Hepatocyte (in vitro differentiated cells): ENCODE measurements at regions not wholly inside any gene's neighbourhood (a gene's known extent, or its start where the extent isn't known, plus 50 kb on each side); places are given as distances from the start of the nearest gene placed in this dataset.
A peak's percentile ranks its signal among the peaks of the same experiment; 100 is the strongest.

ENCODE experiments used
- DNase-seq: peaks from one replicate; pipeline ENCODE4 v3.0.0-alpha.2; 2016; ENCODE audit warnings: low spot score
- H2AFZ ChIP-seq: fragments of 200-600 bp; sonication (generic); 2 replicates; pipeline ENCODE4 v1.6.0; 2016; ENCODE audit warnings: antibody characterized with exemption, mild to moderate bottlenecking
- H3K27ac ChIP-seq: fragments of 200-600 bp; sonication (generic); 2 replicates; pipeline ENCODE4 v1.5.1; 2016; ENCODE audit warnings: mild to moderate bottlenecking
- H3K27me3 ChIP-seq: fragments of 200-600 bp; sonication (generic); 2 replicates; pipeline ENCODE4 v1.6.1; 2016
- H3K36me3 ChIP-seq: fragments of 200-600 bp; sonication (generic); replicated peaks from 2 replicates; pipeline ENCODE4 v1.5.1; 2016; ENCODE audit warnings: low read depth; ENCODE audit not compliant: insufficient read depth
- H3K4me1 ChIP-seq: fragments of 200-600 bp; sonication (generic); 2 replicates; pipeline ENCODE4 v1.5.1; 2016; ENCODE audit warnings: mild to moderate bottlenecking, moderate library complexity; ENCODE audit not compliant: insufficient read depth
- H3K4me2 ChIP-seq: fragments of 200-600 bp; sonication (generic); 2 replicates; pipeline ENCODE4 v1.6.0; 2016
- H3K4me3 ChIP-seq: fragments of 200-600 bp; sonication (generic); 2 replicates; pipeline ENCODE4 v1.5.1; 2016; ENCODE audit warnings: mild to moderate bottlenecking
- H3K79me2 ChIP-seq: fragments of 200-600 bp; sonication (generic); 2 replicates; pipeline ENCODE4 v1.6.0; 2017; ENCODE audit warnings: mild to moderate bottlenecking
- H3K9me2 ChIP-seq: fragments of 200-600 bp; sonication (generic); replicated peaks from 2 replicates; pipeline ENCODE4 v1.6.0; 2017; ENCODE audit warnings: mild to moderate bottlenecking; ENCODE audit not compliant: insufficient read depth
- H3K9me3 ChIP-seq: fragments of 200-600 bp; sonication (generic); 2 replicates; pipeline ENCODE4 v1.5.1; 2016; ENCODE audit warnings: low read depth, mild to moderate bottlenecking
- H4K20me1 ChIP-seq: fragments of 200-600 bp; sonication (generic); 2 replicates; pipeline ENCODE4 v1.6.0; 2016; ENCODE audit warnings: mild to moderate bottlenecking; ENCODE audit not compliant: insufficient read depth, poor library complexity, severe bottlenecking
- CTCF ChIP-seq: fragments of 200-600 bp; sonication (generic); IDR thresholded peaks from 2 replicates; pipeline ENCODE4 v1.5.1; 2016; ENCODE audit warnings: antibody characterized with exemption, mild to moderate bottlenecking; ENCODE audit not compliant: poor library complexity
- EZH2 ChIP-seq: fragments of 200-600 bp; sonication (generic); IDR thresholded peaks from 2 replicates; pipeline ENCODE4 v1.6.1; 2016; ENCODE audit warnings: antibody characterized with exemption, mild to moderate bottlenecking, borderline replicate concordance
- EZH2phosphoT487 ChIP-seq: fragments of 200-600 bp; sonication (generic); IDR thresholded peaks from one replicate; pipeline ENCODE4 v1.6.1; 2018; ENCODE audit warnings: antibody characterized with exemption, mild to moderate bottlenecking, low read depth, moderate library complexity; ENCODE audit not compliant: unreplicated experiment, severe bottlenecking
- WGBS: methylation state at CpG from one replicate; pipeline ENCODE4 v1.1.6; 2016; ENCODE audit warnings: low lambda C conversion rate; ENCODE audit errors: missing lambda C conversion rate; 5-methylcytosine and 5-hydroxymethylcytosine counted together

GRCh38 chr10:70950801-70951200 lies 62.4 kb upstream of the PCBD1 start:
- H4K20me1 ChIP-seq, result no peaks in the 10 kb centered on the region
- H3K9me3 ChIP-seq, result no peaks in the 10 kb centered on the region
- H3K4me2 ChIP-seq, result no peak overlapping the region
- no peak overlapping the region for H3K4me3 ChIP-seq
- H3K79me2 ChIP-seq, result no peaks in the 10 kb centered on the region
- 88% methylated on average over 1 of the region's 1 CpG for WGBS
- H3K27ac ChIP-seq, result peak overlapping the region; percentile 35
- H2AFZ ChIP-seq, result peak overlapping the region; percentile 37
- H3K4me1 ChIP-seq, result no peaks in the 10 kb centered on the region
- no peaks in the 10 kb centered on the region for H3K27me3 ChIP-seq
- DNase-seq, result peak; percentile 33
- no peaks in the 10 kb centered on the region for H3K36me3 ChIP-seq
- TF ChIP-seq CTCF (no peak), EZH2 (no peak), EZH2phosphoT487 (no peak)
- no peaks in the 10 kb centered on the region for H3K9me2 ChIP-seq

- no peak overlapping the region for H2AFZ ChIP-seq
- 83% methylated on average over 4 of the region's 4 CpGs for WGBS
- no peak overlapping the region for H3K27ac ChIP-seq
- H3K79me2 ChIP-seq, result no peaks in the 10 kb centered on the region
- no peaks in the 10 kb centered on the region for H3K4me1 ChIP-seq
- no peak overlapping the region for H3K4me3 ChIP-seq
- H3K9me2 ChIP-seq, result no peaks in the 10 kb centered on the region
- no peaks in the 10 kb centered on the region for H3K36me3 ChIP-seq
- no peak for DNase-seq
- H4K20me1 ChIP-seq, result no peaks in the 10 kb centered on the region
- no peaks in the 10 kb centered on the region for H3K27me3 ChIP-seq
- H3K9me3 ChIP-seq, result no peaks in the 10 kb centered on the region
- no peak overlapping the region for H3K4me2 ChIP-seq
- TF ChIP-seq EZH2, result no peak
- no peak for TF ChIP-seq CTCF
- TF ChIP-seq EZH2phosphoT487, result no peak
These were observed 64.0 kb upstream of the PCBD1 start for GRCh38 chr10:70952401-70952800.

- H3K27ac ChIP-seq, result no peak overlapping the region
- no peaks in the 10 kb centered on the region for H3K9me2 ChIP-seq
- H3K4me2 ChIP-seq, result no peak overlapping the region
- no peaks in the 10 kb centered on the region for H4K20me1 ChIP-seq
- H3K36me3 ChIP-seq, result no peaks in the 10 kb centered on the region
- no peaks in the 10 kb centered on the region for H3K79me2 ChIP-seq
- DNase-seq, result no peak
- no peaks in the 10 kb centered on the region for H3K27me3 ChIP-seq
- H3K4me1 ChIP-seq, result no peaks in the 10 kb centered on the region
- H2AFZ ChIP-seq, result no peak overlapping the region
- 93% methylated on average over 5 of the region's 5 CpGs for WGBS
- no peak for TF ChIP-seq EZH2phosphoT487
- no peak for TF ChIP-seq CTCF
- no peak overlapping the region for H3K4me3 ChIP-seq
- no peaks in the 10 kb centered on the region for H3K9me3 ChIP-seq
These were observed 64.6 kb upstream of the PCBD1 start for GRCh38 chr10:70952921-70953320.
